ENCODE measurements at regions not wholly inside any gene's neighbourhood (a gene's known extent, or its start where the extent isn't known, plus 50 kb on each side); places are given as distances from the start of the nearest gene placed in this dataset.
"Not testable (repeated sequence)": the region's sequence is repeated elsewhere in the genome, so short reads cannot be mapped to it uniquely, and the experiment has no call there.

- DNase-seq: no peak
Observed at GRCh38 chr7:68888971-68889385, 709.3 kb upstream of the AUTS2 start.

- no peak for DNase-seq
Observed at GRCh38 chr7:68892236-68892635, 706.0 kb upstream of the AUTS2 start.

GRCh38 chr7:68893411-68893810 lies 704.9 kb upstream of the AUTS2 start:
- no peak for DNase-seq

GRCh38 chr7:68899156-68899555 lies 699.1 kb upstream of the AUTS2 start:
- not testable (repeated sequence) for DNase-seq

GRCh38 chr7:68900096-68900495 lies 698.2 kb upstream of the AUTS2 start:
- no peak for DNase-seq

GRCh38 chr7:68904630-68905029 lies 693.6 kb upstream of the AUTS2 start:
- no peak for DNase-seq

GRCh38 chr7:68911754-68912153 lies 686.5 kb upstream of the AUTS2 start:
- DNase-seq: no peak

- peak; percentile 39 for DNase-seq
Observed at GRCh38 chr7:68914006-68914405, 684.3 kb upstream of the AUTS2 start.

GRCh38 chr7:68917041-68917651 lies 681.1 kb upstream of the AUTS2 start:
- DNase-seq: no peak

GRCh38 chr7:68918621-68919020 lies 679.7 kb upstream of the AUTS2 start:
- DNase-seq: no peak

GRCh38 chr7:68922850-68923249 lies 675.4 kb upstream of the AUTS2 start:
- no peak for DNase-seq

GRCh38 chr7:68925241-68925640 lies 673.0 kb upstream of the AUTS2 start:
- peak; percentile 48 for DNase-seq

- DNase-seq: no peak
Observed at GRCh38 chr7:68929781-68930261, 668.5 kb upstream of the AUTS2 start.

- DNase-seq: no peak
Observed at GRCh38 chr7:68936471-68937035, 661.7 kb upstream of the AUTS2 start.

- no peak for DNase-seq
Observed at GRCh38 chr7:68938151-68938550, 660.1 kb upstream of the AUTS2 start.

- no peak for DNase-seq
Observed at GRCh38 chr7:68943786-68944185, 654.5 kb upstream of the AUTS2 start.

GRCh38 chr7:68955656-68956055 lies 642.6 kb upstream of the AUTS2 start:
- no peak for DNase-seq

GRCh38 chr7:68958571-68958970 lies 639.7 kb upstream of the AUTS2 start:
- DNase-seq: no peak

- DNase-seq: no peak
Observed at GRCh38 chr7:68963552-68963951, 634.7 kb upstream of the AUTS2 start.

- DNase-seq: no peak
Observed at GRCh38 chr7:68964060-68964459, 634.2 kb upstream of the AUTS2 start.

- no peak for DNase-seq
Observed at GRCh38 chr7:68965351-68965750, 632.9 kb upstream of the AUTS2 start.

GRCh38 chr7:68967598-68967997 lies 630.7 kb upstream of the AUTS2 start:
- DNase-seq: no peak

GRCh38 chr7:68969571-68969970 lies 628.7 kb upstream of the AUTS2 start:
- no peak for DNase-seq

GRCh38 chr7:68971634-68972340 lies 626.5 kb upstream of the AUTS2 start:
- no peak for DNase-seq

Measured in NCI-H2171 (cell line).